Astrocyte (in vitro differentiated cells and primary cell): ENCODE measurements at regions not wholly inside any gene's neighbourhood (a gene's known extent, or its start where the extent isn't known, plus 50 kb on each side); places are given as distances from the start of the nearest gene placed in this dataset.
"Not testable (repeated sequence)": the region's sequence is repeated elsewhere in the genome, so short reads cannot be mapped to it uniquely, and the experiment has no call there.

Source experiments
- DNase-seq: peaks from one replicate; pipeline ENCODE4 v3.0.0-alpha.2; 2010; ENCODE audit warnings: low read depth
- FAIRE-seq: peaks from 2 replicates; lab custom pipeline; 2011; peaks lifted over from hg19 to GRCh38; lab: Jason Lieb, UNC
- H2AFZ ChIP-seq: 2 replicates; pipeline ENCODE4 v1.6.0; 2012; ENCODE audit warnings: low read depth, low read length, inconsistent platforms
- H3K27ac ChIP-seq: 2 replicates; pipeline ENCODE4 v1.5.1; 2011; ENCODE audit warnings: low read depth, low read length, inconsistent platforms
- H3K27me3 ChIP-seq: 2 replicates; pipeline ENCODE4 v1.6.0; 2011; ENCODE audit warnings: low read length, inconsistent platforms; ENCODE audit not compliant: insufficient read depth
- H3K36me3 ChIP-seq: 2 replicates; pipeline ENCODE4 v1.5.1; 2011; ENCODE audit warnings: low read length, inconsistent platforms; ENCODE audit not compliant: insufficient read depth
- H3K4me1 ChIP-seq: 2 replicates; pipeline ENCODE4 v1.5.1; 2011; ENCODE audit warnings: low read length, inconsistent platforms; ENCODE audit not compliant: insufficient read depth
- H3K4me2 ChIP-seq: 2 replicates; pipeline ENCODE4 v1.6.0; 2012; ENCODE audit warnings: low read length, inconsistent platforms
- H3K4me3 ChIP-seq: 2 replicates; pipeline ENCODE4 v1.5.1; 2011; ENCODE audit warnings: low read depth, mild to moderate bottlenecking, low read length, inconsistent platforms; ENCODE audit not compliant: insufficient read depth
- H3K79me2 ChIP-seq: 2 replicates; pipeline ENCODE4 v1.6.0; 2012; ENCODE audit warnings: mild to moderate bottlenecking, low read length, inconsistent platforms; ENCODE audit not compliant: insufficient read depth
- H3K9ac ChIP-seq: 2 replicates; pipeline ENCODE4 v1.6.0; 2012; ENCODE audit warnings: mild to moderate bottlenecking, low read length, inconsistent platforms
- H3K9me3 ChIP-seq: 2 replicates; pipeline ENCODE4 v1.5.1; 2012; ENCODE audit warnings: low read depth, mild to moderate bottlenecking, low read length, inconsistent platforms; ENCODE audit not compliant: insufficient read depth
- H4K20me1 ChIP-seq: 2 replicates; pipeline ENCODE4 v1.6.0; 2012; ENCODE audit warnings: low read length, inconsistent platforms; ENCODE audit not compliant: insufficient read depth
- H3K27ac Mint-ChIP-seq: one replicate; pipeline ENCODE4 v1.8.0; 2021; ENCODE audit warnings: mild to moderate bottlenecking, mixed read lengths; ENCODE audit not compliant: unreplicated experiment
- H3K27me3 Mint-ChIP-seq: one replicate; pipeline ENCODE4 v1.8.0; 2021; ENCODE audit warnings: low read depth, mixed read lengths; ENCODE audit not compliant: unreplicated experiment
- H3K36me3 Mint-ChIP-seq: one replicate; pipeline ENCODE4 v1.8.0; 2021; ENCODE audit warnings: low read depth, mixed read lengths; ENCODE audit not compliant: unreplicated experiment
- H3K4me1 Mint-ChIP-seq: one replicate; pipeline ENCODE4 v1.8.0; 2021; ENCODE audit warnings: low read depth, mixed read lengths; ENCODE audit not compliant: unreplicated experiment
- H3K4me3 Mint-ChIP-seq: one replicate; pipeline ENCODE4 v1.8.0; 2021; ENCODE audit warnings: mild to moderate bottlenecking, moderate library complexity, mixed read lengths; ENCODE audit not compliant: unreplicated experiment
- H3K9me3 Mint-ChIP-seq: one replicate; pipeline ENCODE4 v1.8.0; 2021; ENCODE audit warnings: mild to moderate bottlenecking, mixed read lengths; ENCODE audit not compliant: unreplicated experiment
- CTCF ChIP-seq: IDR thresholded peaks from 2 replicates; pipeline ENCODE4 v1.5.1; 2011; ENCODE audit warnings: low read depth, mild to moderate bottlenecking, inconsistent platforms, low read length, moderate library complexity; ENCODE audit not compliant: insufficient read depth
- EZH2 ChIP-seq: IDR thresholded peaks from 2 replicates; pipeline ENCODE4 v1.6.1; 2012; ENCODE audit warnings: mild to moderate bottlenecking, low read length, inconsistent platforms; ENCODE audit not compliant: insufficient read depth

GRCh38 chr16:58850019-58850677, 116.0 kb upstream of the GOT2 start:
- no peak for DNase-seq
- peaks cover 3% of the 10 kb centered on the region for H3K4me1 Mint-ChIP-seq
- no peaks in the 10 kb centered on the region for H3K9me3 Mint-ChIP-seq
- Histone ChIP-seq H3K79me2 (no peaks in the 10 kb centered on the region), H3K9me3 (no peaks in the 10 kb centered on the region), H4K20me1 (no peaks in the 10 kb centered on the region), H3K9ac (no peak overlapping the region), H3K4me3 (no peak overlapping the region), H2AFZ (no peak overlapping the region), H3K27me3 (no peaks in the 10 kb centered on the region), H3K36me3 (no peaks in the 10 kb centered on the region), H3K4me2 (no peak overlapping the region), H3K4me1 (no peaks in the 10 kb centered on the region), H3K27ac (no peak overlapping the region)
- no peak overlapping the region for H3K4me3 Mint-ChIP-seq
- H3K36me3 Mint-ChIP-seq = no peaks in the 10 kb centered on the region
- peak overlapping the region; percentile 14 for H3K27ac Mint-ChIP-seq
- FAIRE-seq = no peak
- TF ChIP-seq EZH2 (no peak), CTCF (no peak)
- peaks cover 6% of the 10 kb centered on the region for H3K27me3 Mint-ChIP-seq

- H3K79me2 ChIP-seq = no peaks in the 10 kb centered on the region
- DNase-seq (peak; percentile 1), FAIRE-seq (no peak)
- no peaks in the 10 kb centered on the region for H3K9me3 ChIP-seq
- H3K36me3 Mint-ChIP-seq = no peaks in the 10 kb centered on the region
- no peaks in the 10 kb centered on the region for H3K36me3 ChIP-seq
- H3K4me3 Mint-ChIP-seq = no peak overlapping the region
- no peak overlapping the region for H3K9ac ChIP-seq
- H3K27ac Mint-ChIP-seq = no peak overlapping the region
- no peaks in the 10 kb centered on the region for H3K4me1 ChIP-seq
- H3K9me3 Mint-ChIP-seq = no peaks in the 10 kb centered on the region
- peaks cover 2% of the 10 kb centered on the region for H3K27me3 Mint-ChIP-seq
- H3K4me3 ChIP-seq = no peak overlapping the region
- peaks cover 3% of the 10 kb centered on the region for H3K4me1 Mint-ChIP-seq
- no peak for TF ChIP-seq CTCF
- no peak for TF ChIP-seq EZH2
- no peak overlapping the region for H3K27ac ChIP-seq
- H2AFZ ChIP-seq = no peak overlapping the region
- H3K27me3 ChIP-seq = no peaks in the 10 kb centered on the region
- H4K20me1 ChIP-seq = no peaks in the 10 kb centered on the region
- no peak overlapping the region for H3K4me2 ChIP-seq
Observed at GRCh38 chr16:58848662-58849002, 114.5 kb upstream of the GOT2 start.

- TF ChIP-seq EZH2 = no peak
- TF ChIP-seq CTCF = no peak
- FAIRE-seq = no peak
- no peak overlapping the region for H3K9ac ChIP-seq
Observed at GRCh38 chr16:58847902-58848661, 114.0 kb upstream of the GOT2 start.

GRCh38 chr16:58846226-58846625, 112.1 kb upstream of the GOT2 start:
- not testable (repeated sequence) for H3K9ac ChIP-seq, H3K4me3 ChIP-seq, DNase-seq, H2AFZ ChIP-seq, H3K9me3 ChIP-seq, FAIRE-seq, H4K20me1 ChIP-seq, H3K79me2 ChIP-seq, H3K27me3 Mint-ChIP-seq, H3K4me1 ChIP-seq, H3K4me3 Mint-ChIP-seq, H3K4me1 Mint-ChIP-seq, H3K9me3 Mint-ChIP-seq, H3K36me3 ChIP-seq, H3K27ac ChIP-seq, H3K4me2 ChIP-seq, H3K36me3 Mint-ChIP-seq, H3K27me3 ChIP-seq, H3K27ac Mint-ChIP-seq

More at GRCh38 chr16:58847902-58848661, 114.0 kb upstream of the GOT2 start:
- Histone ChIP-seq H3K4me2 (no peak overlapping the region), H3K9me3 (no peaks in the 10 kb centered on the region), H3K27ac (no peak overlapping the region), H3K4me1 (no peaks in the 10 kb centered on the region), H4K20me1 (no peaks in the 10 kb centered on the region), H3K36me3 (no peaks in the 10 kb centered on the region), H3K27me3 (no peaks in the 10 kb centered on the region), H3K4me3 (no peak overlapping the region), H2AFZ (no peak overlapping the region), H3K79me2 (no peaks in the 10 kb centered on the region)
- Mint-ChIP-seq H3K27ac (no peak overlapping the region), H3K4me1 (peaks cover 3% of the 10 kb centered on the region), H3K9me3 (no peaks in the 10 kb centered on the region), H3K36me3 (no peaks in the 10 kb centered on the region), H3K4me3 (no peak overlapping the region), H3K27me3 (peaks cover 2% of the 10 kb centered on the region)
- peak; percentile 2 for DNase-seq
